Right renal pelvis (tissue), 4 donors: ENCODE measurements at regions not wholly inside any gene's neighbourhood (a gene's known extent, or its start where the extent isn't known, plus 50 kb on each side); places are given as distances from the start of the nearest gene placed in this dataset.

Experiments
- DNase-seq, 4 donors: peaks; one replicate each; pipeline ENCODE4 v3.0.0-alpha.2; 2013; ENCODE audit warnings: low read depth in 4 of 4, low spot score in 3 of 4, missing footprints in 1 of 4

DNA sequence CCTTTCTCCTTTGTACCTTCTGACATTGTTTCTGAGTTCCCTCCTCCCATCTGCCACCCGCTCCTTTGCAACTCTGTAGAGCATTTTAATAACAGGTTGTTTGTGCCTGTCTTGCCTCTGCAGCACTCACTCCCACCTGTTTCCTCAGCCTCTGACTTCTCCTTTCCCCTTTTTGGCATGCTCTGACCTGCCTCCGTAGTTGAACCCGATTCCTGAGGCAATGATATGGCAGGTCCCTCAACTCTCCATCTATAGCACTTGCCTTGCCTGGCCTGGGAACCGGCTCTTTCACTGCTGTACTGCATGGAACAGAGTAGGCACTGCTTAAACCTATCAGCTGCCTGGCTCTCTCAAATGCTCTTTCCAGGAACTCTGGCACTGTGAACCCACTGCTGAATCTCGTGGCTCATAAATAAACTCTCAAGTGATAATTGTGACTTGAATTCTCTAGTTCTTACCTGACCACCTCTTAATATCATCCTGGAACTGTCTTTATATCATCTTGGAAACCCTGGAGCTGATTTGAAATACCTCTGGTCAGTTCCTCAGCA, 50.3 kb downstream of the UTRN start:
- DNase-seq: no peak

DNA sequence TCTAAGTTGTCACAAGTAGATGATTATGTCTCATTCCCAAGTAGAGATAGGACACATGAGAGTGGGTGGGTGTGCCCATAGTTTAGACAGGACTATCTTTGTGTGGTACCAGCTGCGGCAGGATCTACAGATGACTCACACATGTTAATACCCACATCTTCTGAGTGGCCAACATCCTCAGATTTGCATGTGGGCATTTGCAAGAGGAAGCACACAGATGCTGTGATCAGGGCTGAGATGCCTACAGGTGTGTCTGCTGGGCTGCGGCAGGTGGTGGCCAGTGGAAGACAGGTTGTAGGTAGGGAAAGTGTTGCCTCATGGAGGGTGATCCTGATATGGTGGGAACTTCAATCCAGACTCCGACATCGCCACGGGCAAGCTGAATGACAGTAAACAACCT, 50.8 kb downstream of the UTRN start:
- DNase-seq: no peak

DNA sequence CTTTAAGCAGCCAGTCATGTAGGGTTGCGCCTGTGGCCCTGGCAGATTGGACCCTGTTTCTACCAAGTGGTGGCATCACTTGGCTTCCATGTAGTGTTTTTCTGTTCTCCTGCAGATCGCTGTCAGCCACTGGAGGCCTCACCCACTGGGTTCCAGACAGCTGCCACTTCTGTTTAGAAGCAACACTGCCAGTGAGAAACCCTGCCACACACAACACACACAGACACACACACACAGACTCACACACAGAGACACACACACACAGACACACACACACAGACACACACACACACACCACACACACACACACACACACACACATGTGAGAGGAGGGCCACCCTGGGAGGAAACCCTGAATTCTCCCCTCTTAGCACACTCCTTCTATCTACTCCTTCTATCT, 51.8 kb downstream of the UTRN start:
- DNase-seq: no peak

DNA sequence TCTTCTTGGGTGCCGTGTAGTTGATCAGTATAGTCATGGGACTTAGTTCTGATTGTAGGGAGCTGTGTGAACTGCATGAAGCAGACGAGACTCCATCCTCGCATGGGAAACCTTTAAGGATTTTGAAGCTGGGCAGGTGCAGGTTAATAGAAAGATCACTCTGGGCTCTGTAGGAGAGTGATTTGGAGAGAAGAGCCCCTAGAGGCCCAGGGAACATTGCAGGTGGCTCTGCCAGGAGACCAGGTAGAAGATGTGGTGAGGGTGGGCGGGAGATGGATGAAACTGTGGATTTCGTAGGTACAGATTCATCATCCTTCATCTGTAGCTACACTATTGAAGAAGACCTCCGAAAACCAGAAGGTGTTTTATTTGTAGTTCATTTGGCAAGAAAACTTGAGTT, 53.3 kb downstream of the UTRN start:
- no peak for DNase-seq

- no peak for DNase-seq
These were observed 54.0 kb downstream of the UTRN start for GRCh38 chr6:144338951-144339700.

GRCh38 chr6:144339859-144340452, 54.8 kb downstream of the UTRN start:
- DNase-seq: no peak

DNA sequence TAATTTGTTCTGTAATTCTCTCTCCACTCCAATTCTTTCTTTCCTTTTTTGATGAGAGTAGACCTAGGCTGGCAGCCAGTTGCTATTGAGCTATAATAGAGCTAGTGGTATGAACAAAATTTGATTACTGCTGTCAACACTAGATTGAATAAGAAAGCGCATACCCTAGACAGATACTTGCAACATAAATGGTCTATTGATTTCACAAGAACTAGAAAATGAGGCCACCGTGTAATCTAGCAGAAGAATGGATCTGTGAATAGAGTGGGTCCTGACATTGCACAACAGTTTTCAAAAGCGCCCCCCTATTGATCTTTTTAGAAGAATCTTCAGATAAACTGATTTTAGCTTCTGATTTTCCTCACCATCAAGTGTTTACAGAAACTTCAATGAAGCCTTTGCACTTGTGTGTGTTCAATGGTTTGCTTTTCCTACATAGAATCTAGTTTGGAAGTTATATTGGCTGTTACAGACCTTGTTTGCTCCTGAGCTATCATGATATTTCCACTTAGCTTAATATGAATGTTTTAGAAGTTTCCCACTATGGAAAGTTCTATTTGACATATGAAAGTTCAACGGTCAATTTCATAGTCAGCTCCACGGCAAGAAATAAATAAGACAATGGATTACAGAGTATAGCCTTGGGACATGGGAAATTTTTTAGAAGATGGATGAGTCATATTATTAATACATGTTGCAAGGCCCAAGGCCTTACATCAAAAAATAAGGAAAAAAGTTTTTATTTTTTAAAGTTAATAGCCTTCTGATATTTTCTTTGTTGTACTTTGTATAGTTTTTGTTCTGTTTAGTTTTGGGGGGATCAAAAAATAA, 55.6 kb downstream of the UTRN start:
- DNase-seq: no peak

DNA sequence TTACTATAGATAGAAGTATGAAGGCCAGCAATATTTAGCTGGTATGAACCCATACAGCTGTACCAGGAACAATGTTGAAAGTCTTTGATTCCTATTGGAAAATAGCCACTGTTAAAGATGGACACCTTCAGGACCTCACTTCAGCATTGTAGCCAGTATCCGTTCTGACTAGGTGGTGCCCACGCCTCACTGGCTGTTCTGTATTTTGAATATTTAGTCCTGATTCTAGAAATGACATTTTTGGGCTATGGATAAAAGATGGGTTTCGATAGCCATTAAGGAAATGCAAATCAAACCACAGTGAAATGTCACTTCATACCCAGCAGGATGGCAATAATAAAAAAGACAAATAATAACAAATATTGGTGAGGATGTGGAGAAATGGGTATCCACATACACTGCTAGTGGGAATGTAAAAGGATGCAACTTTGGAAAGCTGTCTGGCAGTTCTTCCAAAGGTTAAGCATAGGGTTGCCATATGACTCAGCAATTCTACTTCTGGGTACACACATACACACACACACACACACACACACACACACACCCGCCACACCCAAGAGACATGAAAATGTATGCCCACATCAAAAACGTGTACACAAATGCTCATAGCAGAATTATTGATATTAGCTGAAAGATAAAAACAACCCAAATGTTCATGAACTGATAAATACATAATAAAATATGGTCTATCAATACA, 56.8 kb downstream of the UTRN start:
- no peak for DNase-seq

GRCh38 chr6:144343701-144344428, 58.7 kb downstream of the UTRN start:
- no peak for DNase-seq

DNA sequence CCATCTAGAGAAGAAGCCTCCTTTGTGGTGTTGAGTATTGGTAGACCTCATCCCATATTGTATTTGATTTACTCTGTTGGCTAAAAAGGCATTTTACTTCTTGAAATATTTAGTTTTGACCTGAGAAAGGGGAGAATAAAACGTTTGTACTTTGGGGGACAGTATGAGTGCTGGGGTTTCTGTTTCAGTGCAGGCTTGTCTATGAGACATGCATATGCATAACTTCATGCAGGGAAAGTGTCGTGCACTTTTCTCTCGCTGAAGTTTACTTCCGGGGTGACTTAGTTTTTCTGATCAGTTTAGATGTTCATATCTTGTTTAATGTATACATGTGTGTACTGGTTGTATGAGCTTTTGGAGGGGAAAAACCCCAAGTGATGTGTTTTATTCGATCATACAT, 59.5 kb downstream of the UTRN start:
- no peak for DNase-seq

- no peak for DNase-seq
These were observed 60.3 kb downstream of the UTRN start for GRCh38 chr6:144345451-144345850.

DNA sequence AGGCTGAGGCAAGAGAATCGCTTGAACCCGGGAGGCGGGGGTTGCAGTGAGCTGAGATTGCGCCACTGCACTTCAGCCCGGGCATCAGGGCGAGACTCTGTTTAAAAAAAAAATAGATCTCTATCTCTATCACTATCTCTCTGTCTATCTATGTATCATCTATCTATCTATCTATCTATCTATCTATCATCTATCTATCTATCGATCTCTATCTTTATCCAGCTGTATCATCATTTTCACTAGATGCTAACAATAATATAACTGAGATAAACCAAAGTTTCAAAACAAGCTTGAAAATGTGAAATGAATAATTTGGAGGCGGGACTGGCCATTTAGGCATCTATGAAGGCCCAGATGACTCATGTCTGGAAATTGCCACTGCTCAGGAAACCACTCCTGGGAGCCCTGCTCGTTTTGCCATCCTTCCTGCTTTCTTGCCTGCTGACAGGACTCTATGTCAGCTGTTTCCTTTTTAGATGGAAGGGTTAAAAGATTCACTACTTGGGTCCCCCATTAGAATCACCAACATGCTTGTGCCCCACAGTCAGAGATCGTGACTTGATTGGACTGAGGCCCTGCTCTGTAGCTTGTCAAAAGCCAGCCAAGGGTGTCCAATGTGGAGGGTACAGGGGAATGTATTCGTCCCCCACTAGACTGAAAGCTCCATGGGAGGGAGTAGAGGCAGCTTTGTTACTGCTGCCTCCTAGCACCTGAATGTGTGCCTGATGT, 61.7 kb downstream of the UTRN start:
- no peak for DNase-seq

DNA sequence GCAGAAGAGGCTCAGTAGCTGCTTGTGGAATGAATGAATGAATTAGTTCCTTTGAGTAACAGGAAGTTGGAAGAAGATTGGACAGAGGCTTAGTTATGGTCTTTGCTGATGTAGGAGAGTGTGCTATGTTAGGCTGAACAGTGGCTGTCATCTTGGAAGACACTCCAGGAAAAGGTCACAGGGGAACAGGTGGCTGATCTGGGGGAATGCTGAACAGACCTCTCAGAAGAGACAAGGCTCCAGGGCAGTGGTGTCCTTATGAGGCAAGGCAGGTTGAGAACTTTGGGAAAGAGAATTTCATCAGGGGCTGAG, 62.3 kb downstream of the UTRN start:
- no peak for DNase-seq

DNA sequence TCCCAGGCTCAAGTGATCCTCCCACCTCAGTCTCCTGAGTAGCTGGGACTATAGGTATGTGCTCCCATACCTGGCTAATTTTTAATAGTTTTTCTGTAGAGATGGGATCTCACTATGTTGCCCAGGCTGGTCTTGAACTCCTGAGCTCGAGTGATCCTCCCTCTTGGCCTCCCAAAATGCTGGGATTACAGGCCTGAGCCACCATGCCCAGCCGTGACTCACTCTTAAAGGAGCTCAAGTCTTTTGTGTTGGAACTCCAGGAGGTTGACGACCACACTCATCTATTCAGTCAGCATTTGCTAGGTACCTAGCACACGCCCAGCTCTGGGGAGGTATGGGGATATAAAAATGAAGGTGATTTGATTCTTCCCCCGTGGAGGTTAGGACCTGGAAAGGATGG, 62.8 kb downstream of the UTRN start:
- DNase-seq: no peak

DNA sequence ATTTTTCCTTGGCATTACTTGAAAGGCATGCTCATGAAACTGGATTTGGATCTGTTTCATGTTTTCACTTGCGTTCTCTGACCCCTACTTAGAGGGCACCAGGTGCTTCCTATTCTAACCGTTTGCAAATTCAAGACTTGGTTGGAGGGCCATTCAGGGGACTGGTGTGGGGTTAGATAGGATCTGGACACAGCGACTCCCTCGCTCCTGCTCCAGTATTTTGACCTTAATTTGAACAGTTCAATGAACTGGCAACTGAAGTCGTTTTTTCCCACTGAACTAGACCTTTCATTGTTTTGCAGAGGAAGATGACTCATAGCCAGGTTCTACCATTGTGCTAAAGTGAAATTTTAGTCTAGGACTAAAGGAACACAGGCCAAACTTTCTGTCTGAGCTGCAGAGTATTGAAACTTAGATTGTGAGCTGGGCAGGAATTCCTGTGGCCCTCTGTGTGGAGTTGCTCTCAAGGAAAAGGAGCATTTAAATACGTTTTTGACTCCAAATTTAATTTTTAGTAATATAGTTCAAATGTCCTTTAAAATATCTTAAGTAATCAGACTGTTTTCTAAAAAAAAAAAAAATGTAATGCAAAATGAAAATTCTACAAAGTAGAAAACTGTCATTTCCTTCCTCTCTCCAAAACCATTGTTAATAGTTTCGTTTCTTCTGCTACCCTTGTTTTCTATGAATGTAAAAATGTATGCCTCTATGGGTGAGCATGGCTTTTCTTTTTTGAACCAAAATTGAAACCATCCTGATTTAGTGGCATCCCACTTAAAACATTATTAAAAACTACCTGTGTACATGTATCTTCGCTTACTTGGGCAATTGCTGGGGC, 64.8 kb downstream of the UTRN start:
- DNase-seq: peak in 1 of 4 donors; percentile 25

DNA sequence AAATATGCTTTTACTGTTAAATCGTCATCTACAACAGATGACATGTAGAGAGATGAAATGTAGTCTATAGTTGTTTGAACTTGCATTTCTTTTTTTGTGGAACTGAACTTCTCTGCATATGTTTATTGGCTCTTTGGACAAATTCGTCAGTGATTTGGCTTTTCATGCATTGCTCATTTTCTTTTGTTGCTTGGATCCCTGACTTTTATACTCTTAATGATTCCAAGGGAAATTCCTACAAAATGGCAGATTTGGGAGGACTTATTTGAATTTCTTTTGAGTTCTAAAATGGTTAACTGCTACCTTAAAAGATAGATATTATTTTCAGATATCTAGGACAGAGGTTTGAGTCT, 65.4 kb downstream of the UTRN start:
- DNase-seq: no peak

DNA sequence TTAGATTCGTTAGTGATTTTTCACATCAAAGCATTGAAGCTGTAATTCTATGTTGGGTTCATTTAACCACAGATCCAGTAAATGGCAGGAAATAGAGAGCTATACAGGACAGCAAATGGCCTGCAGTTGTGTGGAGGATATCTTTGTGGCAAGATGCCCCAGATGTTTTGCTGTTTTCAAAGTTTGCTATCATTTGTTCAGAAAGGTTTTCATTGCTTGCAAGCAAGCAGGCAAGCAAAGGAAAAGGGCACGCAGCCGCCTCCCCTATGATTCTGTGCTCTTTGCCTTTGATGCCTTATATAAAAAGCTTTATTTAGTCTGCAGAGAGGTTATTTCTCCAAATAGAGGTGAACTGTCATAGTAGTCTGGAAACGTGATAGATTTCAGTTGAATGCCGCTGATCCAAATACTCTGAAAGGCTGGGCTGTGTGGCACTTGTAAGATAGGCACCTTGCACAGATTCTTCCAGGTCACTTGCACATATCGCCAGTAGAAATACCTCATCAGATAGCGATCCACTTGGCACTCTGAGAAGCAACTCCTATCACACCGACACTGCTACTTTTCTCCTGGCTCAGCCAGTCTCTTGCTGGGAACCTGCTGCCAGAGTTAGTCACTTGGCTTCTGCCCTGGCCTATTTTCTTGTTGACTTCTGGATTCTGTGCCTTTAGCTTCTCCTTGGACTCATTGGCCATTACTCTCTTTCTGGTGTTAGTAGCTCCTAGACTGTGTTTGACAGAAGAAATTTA, 66.4 kb downstream of the UTRN start:
- no peak for DNase-seq

GRCh38 chr6:144352331-144352730, 67.2 kb downstream of the UTRN start:
- DNase-seq: no peak
